Liver (tissue), 7 donors: ENCODE measurements at regions not wholly inside any gene's neighbourhood (a gene's known extent, or its start where the extent isn't known, plus 50 kb on each side); places are given as distances from the start of the nearest gene placed in this dataset.

Source experiments
- DNase-seq: peaks from one replicate; pipeline ENCODE4 v3.0.0-alpha.2; 2017; ENCODE audit warnings: low spot score
- H3K27ac ChIP-seq, 2 donors: one replicate each; pipeline ENCODE4 v1.7.0; 2013; ENCODE audit warnings: inconsistent platforms in 2 of 2, low read length in 2 of 2, control low read depth in 1 of 2, low read depth in 1 of 2, mild to moderate bottlenecking in 1 of 2
- H3K27me3 ChIP-seq, 4 donors: one replicate each; pipeline versions ENCODE4 v1.6.1 to v1.7.0; 2013; ENCODE audit warnings: low read length in 3 of 4, inconsistent platforms in 1 of 4, mild to moderate bottlenecking in 1 of 4, moderate library complexity in 1 of 4; ENCODE audit not compliant: control insufficient read depth in 4 of 4, insufficient read depth in 4 of 4
- H3K36me3 ChIP-seq, 4 donors: one replicate each; pipeline versions ENCODE4 v1.6.1 to v1.7.0; 2013; ENCODE audit warnings: low read length in 3 of 4, mild to moderate bottlenecking in 3 of 4, low read depth in 1 of 4, moderate library complexity in 1 of 4; ENCODE audit not compliant: control insufficient read depth in 4 of 4, insufficient read depth in 3 of 4
- H3K4me1 ChIP-seq, 4 donors: one replicate each; pipeline versions ENCODE4 v1.6.1 to v1.7.0; 2013; ENCODE audit warnings: low read length in 3 of 4, mild to moderate bottlenecking in 3 of 4, moderate library complexity in 1 of 4; ENCODE audit not compliant: control insufficient read depth in 4 of 4, insufficient read depth in 4 of 4
- H3K4me3 ChIP-seq, 3 donors: one replicate each; pipeline versions ENCODE4 v1.6.1 to v1.7.0; 2013; ENCODE audit warnings: low read length in 3 of 3, control low read depth in 1 of 3, low read depth in 1 of 3, mild to moderate bottlenecking in 1 of 3
- H3K9ac ChIP-seq, 2 donors: one replicate each; pipeline ENCODE4 v1.7.0; 2013; ENCODE audit warnings: low read length in 2 of 2, mild to moderate bottlenecking in 2 of 2, moderate library complexity in 2 of 2, control low read depth in 1 of 2, low read depth in 1 of 2
- H3K9me3 ChIP-seq, 4 donors: one replicate each; pipeline versions ENCODE4 v1.6.1 to v1.7.0; 2013; ENCODE audit warnings: low read length in 3 of 4; ENCODE audit not compliant: control insufficient read depth in 4 of 4
- ATF3 ChIP-seq: IDR thresholded peaks from 2 replicates; pipeline ENCODE4 v1.6.1; 2016; ENCODE audit warnings: antibody characterized with exemption
- EGR1 ChIP-seq, 2 donors: IDR thresholded peaks; 2 replicates each; pipeline ENCODE4 v1.6.1; 2016 to 2018; ENCODE audit warnings: antibody characterized with exemption in 2 of 2, low read depth in 2 of 2
- FOXA1 ChIP-seq: IDR thresholded peaks from 2 replicates; pipeline ENCODE4 v1.6.1; 2016; ENCODE audit warnings: antibody characterized with exemption
- FOXA2 ChIP-seq: IDR thresholded peaks from 2 replicates; pipeline ENCODE4 v1.6.1; 2016; ENCODE audit warnings: antibody characterized with exemption
- HNF4A ChIP-seq, 2 donors: conservative IDR thresholded peaks; 2 replicates each; pipeline ENCODE4 v1.6.1; 2016; ENCODE audit warnings: antibody characterized with exemption in 2 of 2, mild to moderate bottlenecking in 2 of 2
- JUND ChIP-seq, 2 donors: IDR thresholded peaks; 2 replicates each; pipeline ENCODE4 v1.6.1; 2016; ENCODE audit warnings: antibody characterized with exemption in 2 of 2
- MAX ChIP-seq: IDR thresholded peaks from 2 replicates; pipeline ENCODE4 v1.6.1; 2016; ENCODE audit warnings: antibody characterized with exemption
- NR2F2 ChIP-seq: IDR thresholded peaks from 2 replicates; pipeline ENCODE4 v1.6.1; 2016; ENCODE audit warnings: antibody characterized with exemption
- RAD21 ChIP-seq, 2 donors: IDR thresholded peaks; 2 replicates each; pipeline ENCODE4 v1.6.1; 2016; ENCODE audit warnings: antibody characterized with exemption in 2 of 2, mild to moderate bottlenecking in 2 of 2
- SP1 ChIP-seq: IDR thresholded peaks from 2 replicates; pipeline ENCODE4 v1.6.1; 2018; ENCODE audit warnings: antibody characterized with exemption, mild to moderate bottlenecking
- ZBTB33 ChIP-seq: IDR thresholded peaks from 2 replicates; pipeline ENCODE4 v1.6.1; 2016; ENCODE audit warnings: antibody characterized with exemption
- WGBS: extraction: QIAGEN DNeasy Blood & Tissue Kit; methylation state at CpG from one replicate; pipeline ENCODE4 v1.1.7; 2013; 5-methylcytosine and 5-hydroxymethylcytosine counted together
- TF ChIP-seq, protein P1 (sequence below): IDR thresholded peaks from 2 replicates; pipeline ENCODE4 v1.6.1; 2016; ENCODE audit warnings: antibody characterized with exemption, mild to moderate bottlenecking
- donor health status: healthy.
- donor health status: healthy.
- donor health status: healthy.
- donor health status: healthy.

DNA sequence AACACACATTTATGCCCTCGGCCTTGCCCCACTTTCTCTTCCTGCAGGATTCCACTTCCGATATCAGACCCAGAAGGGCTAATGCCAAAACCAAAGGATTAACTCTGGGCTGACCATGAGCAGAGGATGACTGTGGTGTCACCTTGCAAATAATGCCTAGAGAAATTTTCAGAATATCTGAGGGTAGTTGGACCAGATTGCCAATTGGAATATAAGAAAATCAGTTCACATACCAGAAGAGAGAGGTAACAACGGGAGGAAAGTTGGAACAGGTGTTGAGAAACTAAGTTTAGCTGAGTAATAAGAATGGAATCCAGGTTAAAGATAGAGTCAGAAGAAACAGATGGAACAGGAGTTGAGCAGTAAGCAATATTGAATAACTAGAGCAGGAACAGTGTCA is 232.7 kb upstream of the UBE2E3 start:
- no peak overlapping the region for H3K4me3 ChIP-seq
- H3K9ac ChIP-seq: no peak overlapping the region
- H3K9me3 ChIP-seq: no peaks in the 10 kb centered on the region
- H3K36me3 ChIP-seq: no peaks in the 10 kb centered on the region
- WGBS: 85% methylated on average over 3 of the region's 3 CpGs
- DNase-seq: no peak
- no peaks in the 10 kb centered on the region for H3K4me1 ChIP-seq
- no peaks in the 10 kb centered on the region for H3K27me3 ChIP-seq
- TF ChIP-seq, protein P1, sequence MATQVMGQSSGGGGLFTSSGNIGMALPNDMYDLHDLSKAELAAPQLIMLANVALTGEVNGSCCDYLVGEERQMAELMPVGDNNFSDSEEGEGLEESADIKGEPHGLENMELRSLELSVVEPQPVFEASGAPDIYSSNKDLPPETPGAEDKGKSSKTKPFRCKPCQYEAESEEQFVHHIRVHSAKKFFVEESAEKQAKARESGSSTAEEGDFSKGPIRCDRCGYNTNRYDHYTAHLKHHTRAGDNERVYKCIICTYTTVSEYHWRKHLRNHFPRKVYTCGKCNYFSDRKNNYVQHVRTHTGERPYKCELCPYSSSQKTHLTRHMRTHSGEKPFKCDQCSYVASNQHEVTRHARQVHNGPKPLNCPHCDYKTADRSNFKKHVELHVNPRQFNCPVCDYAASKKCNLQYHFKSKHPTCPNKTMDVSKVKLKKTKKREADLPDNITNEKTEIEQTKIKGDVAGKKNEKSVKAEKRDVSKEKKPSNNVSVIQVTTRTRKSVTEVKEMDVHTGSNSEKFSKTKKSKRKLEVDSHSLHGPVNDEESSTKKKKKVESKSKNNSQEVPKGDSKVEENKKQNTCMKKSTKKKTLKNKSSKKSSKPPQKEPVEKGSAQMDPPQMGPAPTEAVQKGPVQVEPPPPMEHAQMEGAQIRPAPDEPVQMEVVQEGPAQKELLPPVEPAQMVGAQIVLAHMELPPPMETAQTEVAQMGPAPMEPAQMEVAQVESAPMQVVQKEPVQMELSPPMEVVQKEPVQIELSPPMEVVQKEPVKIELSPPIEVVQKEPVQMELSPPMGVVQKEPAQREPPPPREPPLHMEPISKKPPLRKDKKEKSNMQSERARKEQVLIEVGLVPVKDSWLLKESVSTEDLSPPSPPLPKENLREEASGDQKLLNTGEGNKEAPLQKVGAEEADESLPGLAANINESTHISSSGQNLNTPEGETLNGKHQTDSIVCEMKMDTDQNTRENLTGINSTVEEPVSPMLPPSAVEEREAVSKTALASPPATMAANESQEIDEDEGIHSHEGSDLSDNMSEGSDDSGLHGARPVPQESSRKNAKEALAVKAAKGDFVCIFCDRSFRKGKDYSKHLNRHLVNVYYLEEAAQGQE: no peak
- no peak for TF ChIP-seq ZBTB33
- no peak overlapping the region for H3K27ac ChIP-seq

DNA sequence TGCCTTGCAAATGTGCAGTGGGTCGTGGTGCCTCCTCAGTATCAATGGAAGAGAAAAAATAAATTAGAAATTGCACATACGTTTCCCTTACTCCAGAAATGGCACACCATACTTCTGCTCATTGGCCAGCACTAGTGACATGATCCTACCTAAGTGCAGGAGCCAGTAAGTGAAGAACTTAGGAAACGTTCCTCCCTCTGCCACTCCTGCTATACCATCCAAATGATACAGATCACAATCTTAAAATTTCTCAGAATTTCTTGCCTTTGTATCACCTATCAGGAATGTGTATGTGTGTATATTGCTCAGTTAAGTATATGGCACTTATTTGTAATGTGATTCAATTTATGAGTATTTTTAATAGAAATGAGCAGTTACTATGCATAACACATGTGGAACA is 237.0 kb upstream of the UBE2E3 start:
- Histone ChIP-seq H3K27me3 (no peaks in the 10 kb centered on the region), H3K4me3 (no peak overlapping the region), H3K9me3 (no peaks in the 10 kb centered on the region), H3K36me3 (no peaks in the 10 kb centered on the region), H3K4me1 (no peaks in the 10 kb centered on the region), H3K27ac (no peak overlapping the region), H3K9ac (no peak overlapping the region)
- DNase-seq: no peak
- TF ChIP-seq ATF3 (no peak), MAX (no peak), FOXA2 (no peak), FOXA1 (no peak), RAD21 (IDR thresholded peaks at IDR 0.05) (no peak), HNF4A (conservative IDR thresholded peaks at IDR 0.05) (no peak), NR2F2 (no peak), EGR1 (IDR thresholded peaks at IDR 0.05; ENCODE audit: low read depth in 2 of 2) (no peak), ZBTB33 (no peak), JUND (IDR thresholded peaks at IDR 0.05) (no peak), SP1 (no peak)
- 81% methylated on average over 3 of the region's 3 CpGs for WGBS
